ENCODE measurements at regions not wholly inside any gene's neighbourhood (a gene's known extent, or its start where the extent isn't known, plus 50 kb on each side); places are given as distances from the start of the nearest gene placed in this dataset.

DNA sequence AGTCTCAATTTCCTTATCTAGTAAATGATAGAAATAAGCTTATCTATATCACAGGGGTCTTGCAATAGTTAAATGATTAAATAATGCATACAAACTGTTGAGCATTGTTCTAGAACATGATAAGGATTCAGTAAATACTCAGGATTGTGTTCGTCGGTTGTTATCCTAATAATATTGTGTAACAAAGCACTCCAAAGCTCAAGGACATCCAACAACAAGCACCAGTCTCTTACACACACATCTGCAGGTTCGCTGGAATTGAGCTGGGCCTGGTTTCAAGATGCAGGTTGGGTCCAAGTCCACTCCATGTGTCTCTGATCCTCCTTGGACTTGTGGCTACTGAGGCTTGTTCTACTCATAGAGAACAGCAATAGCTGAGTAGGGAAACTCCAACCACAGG is 74.1 kb upstream of the MC3R start:
- TF ChIP-seq EZH2 (IDR thresholded peaks at IDR 0.05; ENCODE audit: insufficient read depth, poor library complexity, severe bottlenecking), result no peak
- TF ChIP-seq EZH2phosphoT487 (IDR thresholded peaks at IDR 0.05; ENCODE audit: insufficient read depth, low read depth), result no peak

All from GM23248 (cell line).